ENCODE measurements at regions not wholly inside any gene's neighbourhood (a gene's known extent, or its start where the extent isn't known, plus 50 kb on each side); places are given as distances from the start of the nearest gene placed in this dataset.

DNA sequence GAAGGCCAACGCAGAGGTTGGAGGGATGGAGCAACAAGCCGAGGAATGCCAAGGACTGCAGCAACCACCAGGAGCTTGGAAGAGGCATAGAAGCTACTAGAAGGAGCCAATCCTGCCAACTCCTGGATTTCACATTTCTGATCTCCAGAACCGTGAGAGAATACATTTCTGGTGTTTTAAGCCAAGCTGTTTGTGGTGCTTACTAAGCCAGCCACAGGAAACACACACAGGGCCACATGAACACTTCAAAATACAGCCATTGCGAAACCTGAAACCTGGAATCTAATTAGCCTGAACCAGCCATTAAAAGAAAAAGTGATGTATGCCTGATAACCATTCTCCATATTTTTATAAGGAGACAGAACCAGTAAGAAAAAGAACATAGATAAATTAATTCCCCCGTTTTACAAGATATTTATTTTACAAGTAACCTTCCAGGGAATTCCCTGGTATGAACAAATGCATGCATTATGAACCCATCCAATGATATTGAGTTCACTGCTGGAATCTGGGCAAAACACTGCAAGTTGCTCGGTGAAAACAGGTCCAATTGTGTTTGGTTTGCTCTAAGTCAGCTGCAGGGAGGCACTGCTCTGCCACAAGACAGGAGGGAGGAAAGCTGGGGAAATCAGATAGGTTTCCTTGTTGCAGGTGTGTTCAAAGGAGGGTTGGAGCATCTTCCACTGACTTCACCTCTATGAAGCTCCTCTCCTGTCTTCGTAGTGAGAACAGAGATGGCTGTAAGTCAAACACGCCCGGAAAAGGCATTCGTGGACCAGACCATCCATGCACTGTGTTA is 70.2 kb downstream of the ETS2 start:
- TF ChIP-seq EGR1 (IDR thresholded peaks at IDR 0.05) (no peak), EP300 (IDR thresholded peaks at IDR 0.05; ENCODE audit: borderline replicate concordance) (no peak), REST (IDR thresholded peaks at IDR 0.05; ENCODE audit: low read depth) (no peak), YY1 (IDR thresholded peaks at IDR 0.05; ENCODE audit: low read depth) (no peak), CREB1 (IDR thresholded peaks at IDR 0.05; ENCODE audit: low read depth) (no peak), RAD21 (IDR thresholded peaks at IDR 0.05; ENCODE audit: low read depth) (no peak), TAF1 (IDR thresholded peaks at IDR 0.05; ENCODE audit: low read depth) (no peak), NFIC (IDR thresholded peaks at IDR 0.05) (no peak), TEAD4 (IDR thresholded peaks at IDR 0.05) (no peak), CEBPB (IDR thresholded peaks at IDR 0.05) (0 out of 2 replicates have a peak, but pooled peaks have one; percentile 16), MAX (IDR thresholded peaks at IDR 0.05) (no peak), TCF12 (IDR thresholded peaks at IDR 0.05; ENCODE audit: low read depth) (no peak), ZBTB7A (IDR thresholded peaks at IDR 0.05; ENCODE audit: low read depth) (no peak)
- TF ChIP-seq, protein P1, sequence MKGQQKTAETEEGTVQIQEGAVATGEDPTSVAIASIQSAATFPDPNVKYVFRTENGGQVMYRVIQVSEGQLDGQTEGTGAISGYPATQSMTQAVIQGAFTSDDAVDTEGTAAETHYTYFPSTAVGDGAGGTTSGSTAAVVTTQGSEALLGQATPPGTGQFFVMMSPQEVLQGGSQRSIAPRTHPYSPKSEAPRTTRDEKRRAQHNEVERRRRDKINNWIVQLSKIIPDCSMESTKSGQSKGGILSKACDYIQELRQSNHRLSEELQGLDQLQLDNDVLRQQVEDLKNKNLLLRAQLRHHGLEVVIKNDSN (IDR thresholded peaks at IDR 0.05) = no peak

Data from Ishikawa (cell line).